Frontal cortex (tissue), 3 donors: ENCODE measurements at regions not wholly inside any gene's neighbourhood (a gene's known extent, or its start where the extent isn't known, plus 50 kb on each side); places are given as distances from the start of the nearest gene placed in this dataset.

Source experiments
- DNase-seq, 2 donors: peaks; one replicate each; pipeline ENCODE4 v3.0.0; 2012; ENCODE audit warnings: low spot score in 2 of 2
- FAIRE-seq: peaks from 2 replicates; lab custom pipeline; 2012; peaks lifted over from hg19 to GRCh38; lab: Jason Lieb, UNC
- donor health status: control.
- donor health status: control.
- donor health status: control.

DNA sequence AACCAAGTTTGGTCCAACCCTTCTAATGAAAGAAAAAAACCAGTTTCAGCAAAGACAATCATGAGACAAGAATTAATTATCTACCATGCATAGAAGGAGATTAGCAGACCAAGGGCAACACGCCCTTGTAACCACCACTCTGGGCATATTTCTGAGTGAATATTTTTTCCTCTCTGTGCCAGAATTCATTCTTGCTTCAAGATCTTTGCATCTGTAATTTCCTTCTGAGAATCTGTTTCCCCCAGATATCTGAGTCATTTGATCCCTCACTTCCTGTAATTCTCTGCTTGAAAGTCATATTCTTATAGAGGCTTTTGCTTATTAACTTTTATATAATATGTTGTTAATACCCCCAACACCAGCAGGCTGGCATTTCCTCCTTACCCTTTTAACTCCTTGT is 243.7 kb downstream of the SLC16A7 start:
- FAIRE-seq, result no peak
- DNase-seq, result no peak

DNA sequence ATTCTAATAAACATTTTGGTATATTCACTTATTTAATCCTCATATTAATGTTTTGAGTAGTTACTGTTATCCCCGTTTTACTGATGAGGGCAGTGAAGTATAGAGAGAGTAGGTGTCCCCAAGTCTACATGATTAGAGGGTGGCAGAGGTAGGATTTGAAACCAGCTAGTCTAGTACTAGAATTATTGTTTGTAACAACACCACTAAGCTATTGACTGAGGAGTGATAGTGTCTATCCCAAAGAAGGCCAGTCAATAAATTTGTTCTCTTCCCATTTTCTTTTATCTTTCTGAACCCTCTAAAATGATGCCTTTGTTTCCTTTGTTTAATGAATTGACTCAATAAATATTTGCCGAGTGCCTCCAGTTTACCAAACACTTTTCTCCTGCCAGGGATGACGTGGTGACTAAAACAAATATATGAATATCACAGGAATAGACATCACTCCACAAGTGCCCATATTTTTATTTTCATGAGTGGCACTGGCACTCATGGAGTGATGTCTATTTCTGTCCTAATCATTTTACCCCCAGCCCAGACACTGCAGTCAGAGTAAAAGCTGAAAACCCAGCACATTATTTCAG is 247.5 kb downstream of the SLC16A7 start:
- DNase-seq (no peak), FAIRE-seq (no peak)

DNA sequence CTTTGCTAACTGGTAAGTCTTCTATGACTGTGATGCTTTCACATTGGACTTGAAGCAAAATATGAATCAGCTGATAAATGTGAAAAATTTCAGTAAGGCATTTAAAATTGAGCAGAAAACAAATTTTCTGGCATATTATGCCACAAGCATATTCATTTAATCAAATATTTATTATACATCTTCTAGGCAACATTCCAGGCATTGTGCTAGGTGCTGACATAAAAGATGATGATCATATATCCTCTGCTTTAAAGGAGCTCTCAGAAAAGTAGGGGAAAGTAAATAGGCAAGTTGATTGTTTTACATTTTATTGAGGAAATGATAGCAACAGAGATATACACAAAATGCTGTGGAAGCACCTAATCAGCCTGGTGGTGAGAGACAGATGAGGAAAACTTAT is 248.9 kb downstream of the SLC16A7 start:
- DNase-seq, result no peak
- FAIRE-seq, result no peak

DNA sequence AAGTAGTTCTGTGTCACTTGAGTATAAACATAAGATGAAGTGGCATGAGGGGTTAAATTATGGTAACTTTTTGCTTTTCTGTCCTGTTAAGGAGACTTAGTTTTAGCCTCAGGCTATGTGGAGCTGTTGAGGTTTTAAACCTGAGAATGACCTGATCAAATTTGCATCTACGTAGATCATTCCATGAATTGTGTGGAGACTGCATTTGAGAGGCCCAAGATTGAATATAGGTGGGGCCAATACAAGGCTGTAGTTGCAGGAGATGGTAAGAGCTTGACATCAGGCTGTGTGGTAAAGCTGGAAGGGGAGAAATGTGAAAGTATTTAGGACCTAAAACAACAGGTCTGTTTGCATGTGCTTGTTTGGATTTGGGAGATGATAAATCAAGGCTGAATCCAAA is 249.5 kb downstream of the SLC16A7 start:
- DNase-seq (no peak), FAIRE-seq (no peak)

DNA sequence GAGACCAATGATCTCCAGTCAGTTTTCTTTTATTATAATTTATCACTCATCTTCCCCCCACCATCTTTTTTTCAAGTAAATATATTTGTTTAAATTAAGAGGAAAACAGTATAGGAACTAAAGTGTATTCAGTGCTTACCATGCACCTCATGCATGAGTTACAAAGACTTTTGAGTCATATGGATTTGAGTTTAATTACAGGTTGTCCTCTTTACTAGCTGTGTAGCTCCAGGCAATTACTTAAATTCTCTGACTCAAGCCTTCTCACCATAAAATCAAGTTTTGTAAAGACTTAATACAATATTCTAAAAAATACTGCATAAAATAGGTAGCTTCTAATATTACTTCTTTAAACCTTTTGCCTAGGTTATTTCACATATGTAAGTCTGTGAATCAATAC is 251.3 kb downstream of the SLC16A7 start:
- FAIRE-seq (no peak), DNase-seq (no peak)

DNA sequence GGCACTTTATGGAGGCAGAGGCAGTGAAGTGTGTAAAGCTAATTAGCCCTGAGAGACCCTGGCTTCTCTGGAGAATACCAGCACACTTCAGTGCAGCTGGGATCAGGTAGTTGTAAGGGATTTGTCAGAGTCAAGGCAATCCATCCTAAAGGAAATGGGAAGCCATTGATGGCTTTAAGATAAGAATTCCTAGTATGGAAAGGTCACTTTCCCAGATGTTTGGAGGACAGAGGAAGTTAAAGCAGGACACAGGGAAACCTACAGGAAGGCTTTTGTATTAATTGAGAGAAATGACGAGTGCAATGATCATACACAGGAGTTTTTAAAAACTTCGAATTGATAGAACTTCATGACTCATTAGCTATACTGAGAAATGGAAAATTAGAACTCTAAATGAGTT is 254.4 kb downstream of the SLC16A7 start:
- FAIRE-seq, result no peak
- no peak for DNase-seq

DNA sequence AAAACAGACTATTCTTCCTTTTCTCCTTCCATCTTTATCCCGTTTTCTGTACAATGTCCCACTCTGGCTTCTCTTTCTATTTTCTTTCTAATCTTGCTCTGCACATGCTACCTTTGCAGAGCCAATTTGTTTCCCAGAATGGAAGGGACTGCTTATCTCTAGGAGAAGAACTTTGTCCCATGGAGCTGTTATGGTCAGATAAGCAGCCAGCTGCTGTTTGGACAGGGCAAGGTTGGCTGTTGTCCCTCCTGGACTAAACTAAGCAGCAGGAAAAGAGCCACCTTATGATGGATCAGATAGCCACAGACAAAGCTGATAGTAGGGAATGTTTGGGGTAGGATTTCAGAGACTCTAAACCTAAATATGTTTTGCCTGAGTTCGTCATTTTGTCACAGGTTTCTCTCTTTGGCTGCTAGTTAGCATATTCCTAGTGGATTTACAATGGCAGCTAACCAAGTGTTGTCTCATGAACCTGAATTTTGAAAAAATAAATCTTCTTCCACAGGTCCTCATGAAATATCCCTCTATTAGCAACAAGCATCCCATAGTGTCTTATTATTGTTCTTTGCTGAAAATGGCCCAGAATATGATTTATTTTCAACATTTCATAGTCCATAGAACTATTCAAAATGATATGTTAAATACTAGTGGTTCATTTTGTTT is 262.8 kb downstream of the SLC16A7 start:
- FAIRE-seq, result no peak
- DNase-seq, result no peak

DNA sequence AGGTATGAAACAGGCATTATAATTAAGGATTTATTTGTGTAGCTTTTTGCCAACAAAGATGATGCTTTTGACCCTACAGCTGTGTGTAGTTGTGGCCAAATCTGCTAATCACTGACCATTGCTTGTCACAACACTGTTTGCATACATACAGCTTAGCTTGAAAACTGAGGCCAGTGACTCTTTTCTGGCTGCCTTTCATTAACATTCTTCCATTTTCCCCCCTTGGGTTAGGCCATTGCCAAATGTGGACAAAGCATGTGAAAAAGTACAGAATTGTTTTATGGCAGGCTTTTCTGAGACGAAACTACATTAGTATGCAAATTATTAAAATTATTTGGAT is 263.3 kb downstream of the SLC16A7 start:
- FAIRE-seq, result no peak
- DNase-seq, result no peak

DNA sequence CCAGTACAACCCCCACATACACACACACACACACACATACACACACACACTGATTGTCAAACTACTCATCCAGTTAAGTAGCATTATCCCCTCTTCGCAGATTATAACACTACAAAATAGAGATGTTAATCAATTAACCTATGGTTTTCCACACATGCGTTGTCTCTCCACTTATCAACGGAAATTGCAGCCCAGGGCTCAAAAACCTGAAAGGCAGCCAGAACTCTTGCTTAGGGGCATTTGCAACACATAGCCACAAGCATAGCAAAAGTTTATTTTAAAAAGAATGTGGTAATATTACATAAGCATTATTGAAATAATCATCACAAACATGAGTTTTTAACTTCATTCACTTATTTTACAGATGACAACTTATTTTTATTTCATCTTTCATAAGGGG is 265.8 kb downstream of the SLC16A7 start:
- DNase-seq, result no peak
- FAIRE-seq, result no peak

DNA sequence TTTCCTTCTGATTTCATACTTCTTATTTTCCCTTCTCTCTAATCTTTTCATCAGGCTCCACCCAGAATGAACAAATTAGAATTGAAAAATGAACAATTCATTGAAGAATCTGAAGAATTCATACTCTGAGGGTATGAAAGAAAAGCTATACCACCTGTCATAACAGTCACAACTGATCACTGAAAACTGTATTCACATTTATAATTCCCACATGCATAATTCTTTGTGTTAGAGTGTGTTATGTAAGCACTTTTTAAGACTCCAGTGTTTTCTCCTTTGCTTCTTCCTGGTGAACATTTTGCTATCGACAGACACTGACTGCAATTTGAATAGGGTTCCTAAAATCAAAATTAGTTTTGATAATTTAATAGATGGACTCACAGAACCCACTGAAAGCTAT is 271.2 kb downstream of the SLC16A7 start:
- FAIRE-seq (no peak), DNase-seq (no peak)

DNA sequence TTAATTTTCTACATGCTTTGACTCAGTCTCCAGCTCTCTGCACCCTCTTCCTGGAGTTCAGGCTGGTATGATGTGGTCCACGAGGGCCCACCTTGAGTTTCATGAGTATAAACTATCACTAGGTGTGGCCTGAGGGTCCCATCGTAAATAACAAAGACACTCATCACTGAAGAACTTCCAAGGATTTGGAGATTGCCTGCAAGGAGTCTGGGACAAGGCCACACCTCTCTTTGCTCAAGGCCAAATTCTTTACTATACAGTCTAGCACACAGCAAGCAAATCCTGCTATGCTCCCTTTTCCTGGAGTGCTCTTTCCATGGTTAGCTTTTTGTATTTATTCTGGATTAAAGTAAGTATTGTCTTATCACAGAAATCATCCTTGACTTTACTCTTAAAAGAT is 271.9 kb downstream of the SLC16A7 start:
- no peak for FAIRE-seq
- DNase-seq, result no peak

DNA sequence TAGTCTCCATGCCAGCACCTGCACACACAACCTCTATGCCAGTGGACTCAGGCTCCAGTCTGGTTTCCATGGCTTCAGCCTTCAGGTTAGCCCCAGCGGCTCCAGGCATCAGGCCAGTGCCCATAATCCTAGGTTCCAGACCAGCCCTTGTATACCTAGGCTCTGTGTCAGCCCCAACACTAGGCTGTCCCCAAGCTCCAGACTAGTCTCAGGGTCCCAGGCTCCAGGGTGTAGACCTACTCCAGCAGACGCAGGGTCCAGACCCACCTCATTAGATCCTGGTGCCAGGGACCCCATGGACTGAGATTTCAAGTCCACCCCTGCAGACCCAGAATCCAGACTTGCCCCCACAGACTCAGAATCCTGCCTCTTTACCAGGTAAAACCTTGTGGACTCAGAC is 275.9 kb downstream of the SLC16A7 start:
- DNase-seq, result no peak
- no peak for FAIRE-seq

DNA sequence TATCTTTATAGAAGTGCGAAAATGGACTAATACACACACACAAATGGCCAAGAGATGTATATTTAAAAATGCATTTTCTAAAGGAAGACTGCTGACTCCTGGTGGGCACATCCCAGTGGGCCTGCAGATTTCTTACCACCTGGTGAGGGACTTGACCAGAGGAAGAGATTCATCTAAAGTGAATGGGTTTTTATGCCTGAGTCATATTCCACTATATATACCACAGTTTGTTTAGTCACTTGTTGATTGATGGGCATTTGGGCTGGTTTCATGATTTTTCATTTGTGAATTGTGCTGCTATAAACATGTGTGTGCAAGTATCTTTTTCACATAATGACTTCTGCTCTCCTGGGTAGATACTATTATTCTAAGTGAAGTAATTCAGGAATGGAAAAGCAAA is 277.3 kb downstream of the SLC16A7 start:
- FAIRE-seq (no peak), DNase-seq (no peak)

DNA sequence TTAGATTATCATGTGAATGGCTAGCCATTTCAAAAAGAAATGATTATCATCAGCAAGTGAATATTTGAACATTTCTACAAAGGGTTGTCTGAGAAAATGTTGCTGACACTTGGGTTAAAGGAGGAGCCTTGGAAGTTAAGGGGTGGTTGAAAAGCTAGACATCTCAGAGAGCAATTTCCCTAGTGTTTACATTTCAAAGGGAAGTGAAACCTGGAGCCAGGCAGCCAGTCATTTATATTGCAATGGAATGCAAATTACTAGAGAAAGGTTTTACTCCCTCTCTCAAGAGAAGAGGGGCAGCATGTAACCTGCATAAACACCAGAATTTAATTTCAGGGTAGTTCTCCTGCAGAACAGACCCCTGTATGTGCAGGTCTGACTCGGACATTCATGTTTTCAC is 279.0 kb downstream of the SLC16A7 start:
- DNase-seq (no peak), FAIRE-seq (no peak)

DNA sequence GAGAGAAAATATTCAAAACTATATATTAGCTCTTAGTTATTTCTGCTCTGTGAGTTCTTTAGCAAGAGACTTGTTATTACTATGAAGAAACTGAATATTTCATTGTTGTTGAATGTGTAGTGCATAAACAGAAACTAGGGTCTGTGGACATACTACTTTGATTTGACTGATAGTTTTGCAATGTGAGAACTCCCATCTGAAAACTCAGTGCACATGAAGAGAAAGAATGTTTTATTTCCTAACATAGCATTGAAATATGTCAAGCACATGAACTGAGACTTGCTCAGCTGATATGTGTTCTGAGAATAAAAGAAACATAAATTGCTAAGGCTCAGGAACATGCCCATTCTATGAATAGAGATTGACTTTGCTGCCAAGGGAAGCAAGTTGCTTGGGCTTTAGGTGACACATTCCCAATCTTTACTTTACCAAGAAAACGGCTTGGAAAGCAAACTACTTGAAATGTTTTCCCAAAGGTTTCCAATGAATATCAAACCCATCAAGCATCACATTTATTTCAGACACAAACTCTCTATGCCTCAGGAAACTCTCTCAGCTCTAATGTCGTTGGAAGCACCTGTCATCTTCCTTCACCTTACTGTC is 290.4 kb downstream of the SLC16A7 start:
- FAIRE-seq (no peak), DNase-seq (no peak)

DNA sequence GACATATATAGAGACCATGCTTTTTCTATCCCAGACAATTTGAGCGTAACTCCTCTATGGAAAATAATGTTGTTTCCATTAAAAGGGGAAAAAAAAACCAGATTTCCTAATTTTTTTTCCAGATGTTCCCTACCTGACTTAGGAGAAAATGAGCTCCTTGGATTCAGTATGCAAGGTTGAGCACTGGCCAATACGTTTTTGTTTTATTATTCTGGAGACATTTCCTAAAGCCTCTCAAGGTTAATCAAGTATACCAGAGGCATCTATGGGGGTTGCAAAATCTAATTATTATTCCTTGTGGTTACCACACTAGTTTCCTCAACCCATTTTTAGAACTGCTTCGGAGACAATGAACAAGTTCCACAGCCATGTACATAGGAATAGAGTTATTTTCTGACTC is 291.3 kb downstream of the SLC16A7 start:
- no peak for DNase-seq
- no peak for FAIRE-seq

DNA sequence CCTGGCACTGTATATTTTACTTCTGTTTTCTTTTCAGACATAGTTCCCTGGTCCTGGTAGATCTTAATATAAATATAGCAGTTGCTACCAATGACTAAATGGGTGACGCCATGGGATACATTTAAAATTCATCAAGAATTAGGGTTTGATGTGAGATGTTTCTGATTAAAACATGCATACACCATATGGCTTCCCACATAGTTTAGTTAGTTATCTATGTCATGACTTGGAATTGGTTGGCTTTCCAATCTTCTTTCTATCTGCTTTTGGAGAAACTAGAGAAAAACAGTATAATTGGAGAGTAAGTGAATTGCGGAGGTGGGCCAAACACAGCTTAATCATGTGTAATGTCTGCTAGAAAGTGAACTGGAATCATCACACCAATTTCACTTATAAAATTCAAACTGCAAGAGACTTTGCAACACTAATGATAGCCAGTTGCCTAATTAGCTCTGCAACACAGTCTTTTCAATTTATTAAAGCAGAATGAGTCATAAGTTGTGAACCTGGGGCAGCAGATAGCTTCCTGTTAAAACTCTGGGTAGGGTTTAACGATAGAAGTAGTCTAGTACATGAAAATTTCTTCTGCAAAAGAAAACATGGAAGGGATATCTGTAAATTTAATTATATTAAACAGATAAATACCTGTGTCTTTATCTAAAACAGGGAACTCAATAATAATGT is 295.2 kb downstream of the SLC16A7 start:
- FAIRE-seq (no peak), DNase-seq (no peak)

DNA sequence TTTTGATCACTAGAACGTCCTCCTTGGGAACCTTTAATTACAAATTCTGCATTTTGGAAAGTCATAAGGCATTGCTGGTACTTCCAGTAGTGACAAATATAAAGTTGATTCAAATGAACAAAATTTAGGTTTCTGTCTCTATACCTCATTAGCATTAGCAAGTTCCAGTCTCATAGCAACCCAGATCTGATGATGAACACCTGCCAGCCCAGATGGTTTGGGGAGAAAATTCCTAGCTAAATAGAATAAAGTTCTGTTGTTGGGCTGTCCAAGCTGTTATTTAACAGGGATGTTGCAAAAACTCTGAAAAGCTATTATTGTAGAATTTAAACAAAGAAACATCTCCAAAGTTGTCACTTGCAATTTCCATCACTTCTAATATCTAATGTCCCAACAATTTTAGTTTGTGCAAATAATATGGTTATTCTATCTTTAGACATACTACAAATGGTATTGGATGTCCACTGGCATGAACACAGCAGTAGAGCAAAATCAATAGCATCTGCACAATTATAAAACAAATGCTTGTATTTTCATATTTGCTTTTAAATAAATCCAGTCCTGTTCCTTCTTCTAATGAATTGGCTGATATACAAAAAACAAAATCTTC is 299.4 kb downstream of the SLC16A7 start:
- FAIRE-seq, result no peak
- DNase-seq, result no peak

DNA sequence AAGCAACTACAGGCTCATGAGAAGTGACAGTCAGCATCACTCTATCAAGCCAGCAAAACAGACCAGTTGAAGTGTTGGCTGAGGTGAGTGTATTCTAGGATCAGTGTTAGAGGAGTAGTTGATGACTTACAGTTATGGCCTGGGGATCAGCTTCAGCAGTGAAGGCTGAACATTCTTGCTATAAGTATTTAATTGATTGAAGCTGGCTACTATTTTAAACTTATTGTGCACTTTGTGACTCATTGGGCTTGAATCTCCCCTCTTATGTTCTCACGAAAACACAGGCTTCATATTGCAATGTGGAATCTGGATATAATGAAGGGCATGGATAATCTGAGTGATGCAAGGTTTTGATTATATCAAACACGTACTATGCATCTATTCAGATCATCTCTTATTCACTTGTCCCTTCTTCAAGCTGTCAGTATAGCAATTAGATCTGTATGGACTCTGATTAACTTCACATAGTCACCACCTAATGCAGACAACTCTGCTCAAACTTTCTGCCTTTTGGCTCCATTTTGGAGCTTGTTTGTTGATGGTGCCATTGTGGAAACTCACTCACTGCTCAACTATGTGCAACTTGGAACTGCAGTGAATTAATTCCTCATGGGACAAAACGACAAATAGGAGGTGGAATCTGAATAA is 309.2 kb downstream of the SLC16A7 start:
- DNase-seq (no peak), FAIRE-seq (no peak)

DNA sequence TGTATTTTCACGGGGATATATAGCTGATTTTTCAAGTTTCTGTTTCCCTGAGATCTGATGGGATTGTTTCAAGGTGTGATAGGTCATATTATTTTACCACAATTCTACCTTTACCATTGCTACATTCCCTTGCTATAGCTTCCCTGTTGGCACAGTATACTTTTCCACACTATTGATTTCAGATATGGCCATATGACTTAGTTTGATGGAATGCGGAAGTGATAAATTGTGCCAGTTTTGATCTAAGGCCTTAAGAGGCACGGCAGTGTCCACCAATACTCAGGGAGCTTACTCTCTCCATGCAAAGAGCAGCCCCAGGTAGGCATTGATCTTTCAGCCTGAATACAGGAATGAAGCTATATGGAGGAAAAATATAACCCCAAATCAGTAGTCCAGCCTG is 315.7 kb downstream of the SLC16A7 start:
- no peak for DNase-seq
- FAIRE-seq, result no peak

DNA sequence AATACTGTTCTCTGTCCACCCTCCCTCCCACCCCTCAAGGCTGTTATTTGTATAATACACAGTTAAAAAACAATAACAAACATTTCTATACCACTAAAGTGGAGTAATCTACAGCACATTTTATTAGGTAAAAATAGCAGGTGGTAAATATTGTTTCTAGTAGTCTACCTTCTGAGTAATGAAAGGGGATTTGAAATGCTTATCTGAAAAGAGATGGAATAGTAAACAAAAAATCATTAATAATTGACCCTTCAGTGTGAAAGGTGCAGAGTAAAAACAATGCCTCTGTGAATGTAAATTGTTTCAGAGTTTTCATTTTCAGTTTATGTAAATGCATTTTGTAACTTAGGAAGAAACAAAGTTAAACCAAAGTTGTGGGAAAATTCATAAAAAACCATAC is 321.2 kb downstream of the SLC16A7 start:
- no peak for FAIRE-seq

More for the DNA sequence above, 321.2 kb downstream of the SLC16A7 start:
- DNase-seq, result no peak
